NCI-H2081 (cell line): ENCODE measurements at regions not wholly inside any gene's neighbourhood (a gene's known extent, or its start where the extent isn't known, plus 50 kb on each side); places are given as distances from the start of the nearest gene placed in this dataset.

Source experiments
- DNase-seq, 2 experiments: peaks; one replicate each; lab custom pipeline; 2025; lab: John Stamatoyannopoulos, UW

DNA sequence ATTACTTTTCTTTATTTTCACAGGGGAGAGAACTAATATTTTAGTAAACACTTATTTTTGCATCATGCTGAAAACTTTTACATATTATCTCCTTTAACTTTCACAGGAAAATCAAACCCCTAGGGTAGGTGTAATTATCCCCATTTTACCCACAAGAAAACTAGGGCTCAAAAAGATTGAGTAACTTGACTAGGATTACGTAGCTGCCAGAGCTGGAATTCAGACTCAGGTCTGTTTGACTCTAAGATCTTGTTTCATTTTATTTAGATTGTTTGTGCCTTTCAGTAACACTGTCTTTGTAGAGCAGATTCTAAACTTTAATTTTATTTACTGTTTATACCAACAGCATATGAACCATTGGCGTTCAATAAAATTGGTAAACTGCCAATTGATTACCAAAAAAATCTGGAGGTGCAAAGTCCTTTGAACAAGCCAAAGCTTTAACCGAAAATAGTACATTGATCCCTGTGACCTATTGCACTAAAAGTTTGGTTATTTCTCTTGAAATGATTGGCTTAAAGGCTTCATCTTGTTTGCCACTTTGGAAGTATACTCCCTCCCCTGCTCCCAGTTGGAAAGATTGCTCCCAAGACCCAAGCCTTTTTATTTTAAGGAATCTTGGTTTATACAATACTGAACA is 71.0 kb upstream of the WDR26 start:
- DNase-seq: no peak

- no peak for DNase-seq
Measured at GRCh38 chr1:224506141-224506814, 71.7 kb upstream of the WDR26 start.

DNA sequence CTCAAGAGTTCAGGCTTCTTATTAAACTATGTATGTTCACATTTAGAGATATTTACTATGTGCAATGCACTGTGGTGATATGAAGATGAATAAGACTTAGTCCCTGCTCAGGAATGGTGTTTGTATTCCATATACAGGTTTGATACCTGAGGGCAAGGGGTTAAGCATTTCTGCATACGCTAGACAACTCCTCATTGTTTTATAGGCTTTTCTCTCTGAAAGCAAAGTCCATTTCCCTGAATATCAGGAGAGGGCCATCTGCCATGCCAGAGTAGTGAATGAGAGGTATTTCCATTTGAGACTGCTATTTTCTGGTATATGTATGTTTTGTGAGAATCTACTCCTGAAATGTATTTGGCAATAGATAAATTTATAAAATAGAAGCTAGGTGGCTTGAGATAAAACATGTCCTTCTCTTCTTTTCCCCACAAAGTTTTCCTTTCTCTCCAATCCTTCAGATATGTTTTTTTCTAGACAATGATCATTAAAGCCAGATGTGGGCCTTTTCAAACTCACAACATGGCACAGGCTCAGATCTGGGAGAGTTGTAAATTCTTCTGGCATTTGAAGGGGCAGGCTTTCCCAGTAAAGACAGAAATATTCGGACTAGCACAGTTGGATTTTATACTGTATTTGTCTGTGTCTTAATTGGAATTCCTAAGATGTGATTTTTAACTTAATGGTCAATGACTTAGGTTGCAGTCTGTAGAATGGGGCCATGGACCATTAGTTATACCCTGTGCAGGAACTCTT is 73.3 kb upstream of the WDR26 start:
- no peak for DNase-seq

GRCh38 chr1:224509907-224510306 is 75.3 kb upstream of the WDR26 start:
- DNase-seq: no peak

- DNase-seq: no peak
Measured at GRCh38 chr1:224510880-224511645, 76.5 kb upstream of the WDR26 start.

DNA sequence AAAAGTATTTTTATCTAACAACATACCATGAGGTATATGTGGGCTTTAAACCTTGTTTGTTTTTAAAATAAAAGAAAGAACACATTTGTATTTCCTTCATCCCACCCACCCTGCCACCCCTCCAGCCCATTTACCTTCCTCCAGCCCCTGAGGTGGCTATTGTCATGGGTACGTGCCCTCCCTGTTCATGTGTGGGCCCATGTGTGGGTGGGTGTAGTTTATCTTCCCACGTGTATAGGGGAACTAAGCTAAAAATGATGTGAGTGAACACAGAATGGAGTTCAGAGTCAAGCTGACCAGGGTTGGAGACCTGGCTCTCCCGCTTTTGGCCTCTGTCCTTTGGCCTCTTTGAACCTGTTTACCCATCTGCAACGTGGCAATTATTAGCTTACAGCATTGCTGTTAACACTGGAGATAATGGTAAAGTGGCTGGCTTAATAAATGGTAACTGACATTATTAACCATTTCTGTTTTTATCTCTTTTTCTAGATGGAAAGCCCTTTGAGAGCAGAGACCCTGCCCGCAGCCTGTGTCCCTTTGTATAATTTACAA is 78.1 kb upstream of the WDR26 start:
- DNase-seq: no peak

GRCh38 chr1:224513383-224513782 is 78.8 kb upstream of the WDR26 start:
- DNase-seq: no peak

GRCh38 chr1:224513787-224514209 is 79.2 kb upstream of the WDR26 start:
- DNase-seq: peak; percentile 82 to 87

GRCh38 chr1:224517171-224517570 is 82.6 kb upstream of the WDR26 start:
- no peak for DNase-seq

DNA sequence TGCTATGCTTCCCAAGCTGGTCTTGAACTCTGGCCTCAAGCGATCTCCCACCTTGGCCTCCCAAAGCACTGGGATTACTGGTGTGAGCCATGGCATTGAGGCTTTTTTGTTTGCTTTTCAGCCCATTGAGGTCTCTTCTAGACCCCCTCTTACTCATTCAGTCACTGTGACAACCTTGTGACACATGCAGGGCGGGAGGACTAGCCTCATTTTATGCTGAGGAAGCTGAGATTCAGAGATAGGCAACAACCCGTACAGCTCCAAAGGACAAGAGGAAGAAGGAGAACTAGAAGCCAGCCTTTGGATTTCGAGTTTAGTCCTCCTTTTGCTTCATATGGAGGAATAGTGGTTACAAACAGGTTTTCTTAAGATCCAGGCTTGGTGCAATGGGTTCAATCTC is 83.9 kb upstream of the WDR26 start:
- no peak for DNase-seq

DNA sequence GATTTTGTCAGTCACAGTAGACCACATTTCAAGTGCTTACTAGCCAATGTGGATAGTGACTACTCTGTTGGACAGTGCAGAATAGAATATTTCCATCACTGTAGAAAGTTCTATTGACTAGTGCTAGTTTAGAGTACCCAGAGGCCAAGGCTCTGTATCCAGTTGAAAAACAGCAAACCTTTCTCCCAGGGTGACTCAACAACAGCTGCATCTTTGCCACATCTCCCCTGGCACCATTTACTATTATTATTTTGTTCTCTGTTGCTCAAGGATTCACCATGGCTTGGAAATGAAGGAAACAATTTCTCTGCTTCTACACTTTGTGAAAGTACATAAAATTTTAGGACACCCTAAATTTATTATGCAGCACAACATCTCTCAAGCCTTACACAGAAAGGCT is 85.3 kb upstream of the WDR26 start:
- no peak for DNase-seq

- no peak for DNase-seq
Measured at GRCh38 chr1:224520808-224521207, 86.2 kb upstream of the WDR26 start.

DNA sequence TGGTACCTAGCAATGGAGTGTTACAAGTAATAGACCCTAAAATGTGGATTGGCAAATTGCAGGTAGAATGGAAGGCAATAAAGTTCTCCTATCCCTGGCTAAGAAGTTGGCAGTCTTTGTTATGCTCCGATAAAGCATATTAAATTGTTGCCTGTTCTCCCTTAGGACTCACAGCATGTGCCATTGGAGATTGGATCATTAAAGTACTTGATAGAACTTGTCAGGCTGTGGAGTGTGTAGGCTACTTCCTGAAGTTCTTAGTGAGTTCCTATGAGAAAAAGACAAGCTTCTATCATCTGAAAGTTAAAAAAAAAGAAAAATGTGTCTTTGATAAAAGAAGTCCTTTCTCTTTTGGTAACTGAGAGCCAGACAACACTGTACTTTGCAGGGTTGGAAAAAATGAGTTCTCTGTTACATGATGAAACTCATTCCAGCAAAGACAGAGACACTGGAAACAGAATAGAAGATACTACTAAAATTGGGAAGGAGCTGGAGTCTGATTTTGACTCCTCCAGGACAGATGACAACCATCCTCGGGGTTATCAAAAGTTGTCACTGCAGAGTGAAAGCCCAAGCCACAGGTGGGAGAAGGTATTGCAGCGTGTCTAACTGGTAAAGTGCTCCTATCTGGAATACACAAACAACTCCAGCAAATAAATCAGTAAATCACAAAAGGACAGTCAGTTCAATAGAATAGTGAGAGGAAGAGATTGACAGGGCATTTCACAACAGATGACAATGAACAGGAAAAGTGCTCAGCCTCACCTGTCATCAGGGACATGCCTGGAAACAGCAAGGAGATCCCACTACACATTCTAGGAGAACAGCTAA is 87.5 kb upstream of the WDR26 start:
- DNase-seq: no peak

GRCh38 chr1:224523676-224524075 is 89.1 kb upstream of the WDR26 start:
- DNase-seq: no peak

GRCh38 chr1:224524679-224525078 is 90.1 kb upstream of the WDR26 start:
- no peak for DNase-seq

- DNase-seq: no peak
Measured at GRCh38 chr1:224525411-224526040, 90.6 kb upstream of the CNIH3 start.

GRCh38 chr1:224526771-224527170 is 89.3 kb upstream of the CNIH3 start:
- no peak for DNase-seq

GRCh38 chr1:224528900-224529299 is 87.2 kb upstream of the CNIH3 start:
- DNase-seq: no peak

- DNase-seq: peak in 1 of 2 experiments; percentile 27
Measured at GRCh38 chr1:224529844-224530243, 86.3 kb upstream of the CNIH3 start.

- DNase-seq: no peak
Measured at GRCh38 chr1:224533517-224533916, 82.6 kb upstream of the CNIH3 start.

- DNase-seq: no peak
Measured at GRCh38 chr1:224534731-224535130, 81.4 kb upstream of the CNIH3 start.
